HG03280 (cell line): ENCODE measurements at regions not wholly inside any gene's neighbourhood (a gene's known extent, or its start where the extent isn't known, plus 50 kb on each side); places are given as distances from the start of the nearest gene placed in this dataset.

Source experiments
- ATAC-seq: cut with Tn5 transposase; IDR thresholded peaks from one replicate; pipeline ENCODE4 v1.9.1; 2021; ENCODE audit warnings: mild to moderate bottlenecking, moderate library complexity; ENCODE audit not compliant: unreplicated experiment

DNA sequence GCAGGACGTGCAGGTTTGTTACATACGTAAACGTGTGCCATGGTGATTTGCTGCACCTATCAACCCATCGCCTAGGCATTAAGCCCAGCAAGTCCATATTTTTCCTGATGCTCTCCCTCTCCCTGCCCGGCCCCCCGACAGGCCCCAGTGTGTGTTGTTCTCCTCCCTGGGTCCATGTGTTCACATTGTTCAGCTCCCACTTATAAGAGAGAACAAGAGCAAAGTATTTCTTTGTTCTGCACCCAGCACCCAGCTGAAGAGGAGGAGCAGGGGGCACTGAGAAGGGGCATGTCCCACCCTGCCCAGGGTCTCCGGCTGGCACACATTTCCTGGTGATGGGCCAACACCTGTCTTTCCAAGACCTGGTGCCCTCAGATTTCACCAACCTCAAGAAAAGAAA, 251.1 kb upstream of the ARID1B start:
- ATAC-seq, result no peak

- ATAC-seq, result no peak
Measured at GRCh38 chr6:156525541-156525940, 251.6 kb upstream of the ARID1B start.

DNA sequence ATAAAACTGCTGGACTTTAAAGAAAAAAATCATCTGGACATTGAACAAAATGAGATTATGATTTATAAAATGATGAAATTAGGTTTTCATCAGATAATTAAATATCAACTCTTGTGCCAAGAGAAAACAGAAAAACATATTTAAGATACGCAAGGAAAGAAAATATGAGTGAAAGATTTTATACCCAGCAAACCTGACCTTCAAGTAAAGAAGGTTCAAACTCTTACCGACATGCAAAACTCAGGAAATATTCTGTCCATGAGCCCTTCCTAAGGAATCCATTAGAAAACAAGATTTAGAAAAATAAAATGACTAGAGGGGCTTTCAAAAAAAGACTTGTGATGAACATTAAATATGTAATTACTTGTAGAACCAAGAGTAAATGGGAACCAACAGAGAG, 257.2 kb upstream of the ARID1B start:
- no peak for ATAC-seq

GRCh38 chr6:156517088-156517487, 260.1 kb upstream of the ARID1B start:
- no peak for ATAC-seq

- no peak for ATAC-seq
Measured at GRCh38 chr6:156515242-156515641, 261.9 kb upstream of the ARID1B start.

DNA sequence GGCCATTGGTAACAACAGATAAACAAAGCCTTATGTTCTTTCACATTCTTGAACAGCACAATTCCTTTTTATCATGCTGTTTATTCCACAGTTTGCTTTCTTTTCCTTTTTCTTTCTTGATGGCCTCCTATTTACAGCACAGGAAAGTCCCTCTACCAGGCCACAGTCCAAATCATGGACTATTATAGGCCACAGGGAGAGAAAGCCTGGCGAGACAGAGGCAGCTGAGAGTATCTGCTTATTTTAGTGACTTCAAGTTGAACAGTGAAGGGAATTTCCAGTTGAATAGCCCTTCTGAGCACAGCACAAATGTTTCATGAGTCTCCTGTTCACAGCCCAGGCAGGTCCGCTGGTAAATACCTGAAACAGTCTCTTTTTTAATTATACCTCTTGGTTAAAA, 263.7 kb upstream of the ARID1B start:
- no peak for ATAC-seq

- ATAC-seq, result no peak
Measured at GRCh38 chr6:156511570-156511969, 265.6 kb upstream of the ARID1B start.

DNA sequence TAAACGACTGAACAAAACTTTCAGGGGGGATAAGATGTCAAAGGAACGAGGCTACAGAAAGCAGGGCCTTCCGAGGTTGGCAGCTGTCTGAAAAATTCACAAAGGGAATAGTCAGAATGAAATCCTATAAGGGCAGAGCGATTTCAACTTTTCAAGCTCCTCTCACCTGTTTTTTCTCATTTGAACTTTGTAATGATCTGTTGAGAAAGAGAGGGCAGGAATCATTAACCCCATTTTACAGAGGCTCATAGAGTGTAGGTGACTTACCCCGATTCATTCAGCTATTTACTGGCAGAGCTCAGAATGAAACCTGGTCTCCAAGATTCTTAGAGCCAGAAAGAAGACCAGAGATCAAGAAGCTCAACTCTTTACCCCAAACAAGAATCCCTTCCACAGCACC, 266.1 kb upstream of the ARID1B start:
- ATAC-seq, result no peak

DNA sequence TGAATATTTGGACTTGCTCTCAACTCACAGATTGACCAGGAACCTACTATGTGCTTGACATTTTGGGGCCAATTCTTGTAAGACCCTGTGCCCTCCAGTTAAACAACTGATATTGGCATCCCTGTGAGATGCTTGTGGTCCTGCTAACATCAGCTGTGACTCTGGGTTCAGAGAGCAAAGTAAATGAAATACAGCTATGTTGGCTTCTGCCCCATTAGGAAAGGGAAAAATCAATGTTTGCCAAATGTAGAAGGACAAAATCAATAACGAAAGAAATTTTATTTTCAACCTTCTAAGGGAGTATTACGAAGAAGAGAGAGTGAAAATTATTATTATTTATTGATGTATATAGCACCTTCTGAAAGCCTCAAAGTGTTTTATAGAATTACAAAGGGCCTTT, 266.9 kb upstream of the ARID1B start:
- ATAC-seq, result no peak

DNA sequence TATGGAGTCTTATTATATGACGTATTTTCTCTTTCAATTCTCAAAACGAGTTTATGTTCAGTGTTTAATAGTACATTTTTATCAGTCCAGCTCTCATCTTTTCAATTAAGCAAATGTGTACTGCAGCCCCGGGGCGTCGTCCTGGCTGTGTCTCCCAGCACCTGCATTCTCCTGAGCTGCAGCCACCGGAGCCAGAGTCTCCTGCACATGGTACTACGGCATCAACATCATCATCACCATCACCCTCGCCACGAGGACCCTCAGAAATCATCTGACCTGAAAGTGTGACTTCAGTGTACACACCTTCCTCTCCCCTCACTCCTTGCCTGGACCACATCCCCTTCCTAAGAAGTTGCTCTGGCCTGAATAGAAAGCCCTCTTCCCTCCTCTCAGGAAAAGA, 267.7 kb upstream of the ARID1B start:
- ATAC-seq, result no peak

- ATAC-seq, result no peak
Measured at GRCh38 chr6:156508923-156509322, 268.3 kb upstream of the ARID1B start.

- no peak for ATAC-seq
Measured at GRCh38 chr6:156508126-156508525, 269.1 kb upstream of the ARID1B start.

GRCh38 chr6:156507656-156508055, 269.5 kb upstream of the ARID1B start:
- no peak for ATAC-seq

GRCh38 chr6:156507106-156507505, 270.1 kb upstream of the ARID1B start:
- no peak for ATAC-seq

DNA sequence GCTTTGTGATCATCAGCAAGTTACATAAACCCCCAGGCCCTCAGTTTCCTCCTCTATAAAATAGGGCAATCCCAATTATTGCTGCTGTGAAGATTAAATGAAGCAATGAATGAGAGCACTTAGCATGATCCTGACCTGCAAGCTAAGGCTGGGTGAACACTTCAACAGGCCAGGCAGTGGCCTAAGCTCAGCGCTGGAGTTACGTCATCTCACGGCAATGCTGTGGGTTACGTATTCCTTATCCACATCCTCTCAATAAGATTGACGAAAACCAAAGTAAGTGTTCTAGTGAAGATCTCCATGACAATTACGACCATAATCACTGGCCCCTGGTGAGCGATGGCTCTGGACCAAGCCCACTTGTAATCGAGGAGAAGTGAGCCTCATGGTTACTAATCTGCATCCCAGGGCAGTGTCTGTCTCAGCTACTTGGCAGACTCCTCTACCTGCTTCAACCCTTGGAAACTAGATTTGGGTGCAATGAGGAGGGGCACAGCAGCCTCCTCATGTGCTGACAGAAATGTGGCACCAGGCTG, 274.1 kb upstream of the ARID1B start:
- ATAC-seq, result no peak

GRCh38 chr6:156497618-156498017, 279.6 kb upstream of the ARID1B start:
- ATAC-seq, result no peak

DNA sequence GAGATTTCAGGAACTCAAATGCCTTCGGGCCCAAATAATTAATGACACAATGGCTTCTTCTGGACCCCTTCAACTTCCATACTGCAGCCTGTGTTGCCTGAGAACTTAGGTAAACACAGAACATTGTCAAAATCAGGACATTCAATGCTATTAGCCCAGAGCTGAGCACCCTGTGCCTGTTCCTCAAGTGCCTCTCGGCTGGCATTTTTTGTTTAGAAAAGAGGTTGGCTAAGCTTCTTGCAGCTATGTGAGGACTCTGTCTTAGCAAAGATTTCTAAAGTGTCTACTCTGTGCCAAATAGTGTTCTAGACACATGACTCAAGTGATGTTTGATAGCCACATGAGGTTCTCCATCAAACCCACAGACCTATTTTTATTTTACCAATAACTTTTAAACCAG, 289.3 kb upstream of the ARID1B start:
- ATAC-seq, result no peak

- ATAC-seq, result no peak
Measured at GRCh38 chr6:156485150-156485549, 292.0 kb upstream of the ARID1B start.

GRCh38 chr6:156474507-156475120, 302.6 kb upstream of the ARID1B start:
- ATAC-seq, result no peak

- ATAC-seq, result no peak
Measured at GRCh38 chr6:156471000-156471399, 306.2 kb upstream of the ARID1B start.

DNA sequence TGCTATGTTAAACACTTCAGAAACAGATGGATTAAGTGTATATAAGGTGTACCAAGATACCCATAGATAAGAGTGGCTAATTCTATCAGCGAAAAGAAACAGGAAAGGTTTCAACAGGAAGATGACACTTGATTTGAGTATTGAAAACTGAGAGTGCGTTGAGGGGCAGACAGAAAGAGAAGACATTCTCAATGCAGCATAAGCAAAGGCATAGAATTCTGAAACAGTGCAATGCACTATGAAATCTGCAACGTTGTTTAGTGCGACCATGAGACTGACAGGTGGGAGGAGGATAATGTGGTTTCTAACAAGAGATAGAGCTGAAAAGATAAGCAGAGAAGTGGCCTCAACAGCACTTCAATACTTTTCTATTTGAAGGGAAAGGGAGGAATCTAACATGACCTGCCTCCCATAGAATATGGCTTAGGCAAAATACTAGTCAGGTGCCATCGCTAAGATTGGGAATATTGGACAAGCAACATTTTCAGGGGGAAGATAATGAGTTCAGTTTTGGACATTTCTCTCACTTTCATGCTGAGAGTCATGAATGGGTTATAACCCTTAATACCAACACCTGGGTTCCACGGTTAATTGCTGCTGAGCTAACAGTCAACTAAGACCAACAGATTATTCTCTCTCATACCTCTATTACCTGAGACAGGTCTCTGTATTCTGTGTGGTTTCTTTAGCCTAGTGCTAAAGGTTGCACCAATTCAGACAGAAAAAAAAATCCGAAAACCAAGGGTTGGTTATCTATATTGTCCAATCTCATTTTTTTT, 312.9 kb upstream of the ARID1B start:
- ATAC-seq, result peak; percentile 77

- ATAC-seq, result no peak
Measured at GRCh38 chr6:156461647-156462046, 315.5 kb upstream of the ARID1B start.
